ENCODE measurements at regions not wholly inside any gene's neighbourhood (a gene's known extent, or its start where the extent isn't known, plus 50 kb on each side); places are given as distances from the start of the nearest gene placed in this dataset.

- DNase-seq (ENCODE audit: low spot score), result no peak
- 0 out of 2 replicates have a peak, but pooled peaks cover under 1% of the 10 kb centered on the region for H3K4me1 Mint-ChIP-seq
- POLR2A ChIA-PET, result no interaction called here
Measured at GRCh38 chr3:94220426-94220825, 157.6 kb downstream of the NSUN3 start.

More at GRCh38 chr3:94220426-94220825, 157.6 kb downstream of the NSUN3 start:
- Mint-ChIP-seq H3K27ac (no peak overlapping the region), H3K36me3 (no peaks in the 10 kb centered on the region), H3K4me3 (no peak overlapping the region), H3K9me3 (peaks cover 6% of the 10 kb centered on the region; the same call in 1 of the 2 replicates), H3K27me3 (ENCODE audit: low read depth) (no peaks in the 10 kb centered on the region)
- CTCF ChIA-PET, result no interaction called here
- ATAC-seq, result no peak
- TF ChIP-seq, protein P1, sequence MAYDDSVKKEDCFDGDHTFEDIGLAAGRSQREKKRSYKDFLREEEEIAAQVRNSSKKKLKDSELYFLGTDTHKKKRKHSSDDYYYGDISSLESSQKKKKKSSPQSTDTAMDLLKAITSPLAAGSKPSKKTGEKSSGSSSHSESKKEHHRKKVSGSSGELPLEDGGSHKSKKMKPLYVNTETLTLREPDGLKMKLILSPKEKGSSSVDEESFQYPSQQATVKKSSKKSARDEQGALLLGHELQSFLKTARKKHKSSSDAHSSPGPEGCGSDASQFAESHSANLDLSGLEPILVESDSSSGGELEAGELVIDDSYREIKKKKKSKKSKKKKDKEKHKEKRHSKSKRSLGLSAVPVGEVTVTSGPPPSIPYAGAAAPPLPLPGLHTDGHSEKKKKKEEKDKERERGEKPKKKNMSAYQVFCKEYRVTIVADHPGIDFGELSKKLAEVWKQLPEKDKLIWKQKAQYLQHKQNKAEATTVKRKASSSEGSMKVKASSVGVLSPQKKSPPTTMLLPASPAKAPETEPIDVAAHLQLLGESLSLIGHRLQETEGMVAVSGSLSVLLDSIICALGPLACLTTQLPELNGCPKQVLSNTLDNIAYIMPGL (CRISPR knock-in tag; IDR thresholded peaks at IDR 0.05), result no peak
- TF ChIP-seq ZBTB21 (CRISPR knock-in tag; IDR thresholded peaks at IDR 0.05; ENCODE audit: borderline replicate concordance), result no peak
- no peak for TF ChIP-seq HMGA2 (CRISPR knock-in tag; IDR thresholded peaks at IDR 0.05)
- TF ChIP-seq ZBTB43 (CRISPR knock-in tag; IDR thresholded peaks at IDR 0.05), result no peak
- TF ChIP-seq, protein P2, sequence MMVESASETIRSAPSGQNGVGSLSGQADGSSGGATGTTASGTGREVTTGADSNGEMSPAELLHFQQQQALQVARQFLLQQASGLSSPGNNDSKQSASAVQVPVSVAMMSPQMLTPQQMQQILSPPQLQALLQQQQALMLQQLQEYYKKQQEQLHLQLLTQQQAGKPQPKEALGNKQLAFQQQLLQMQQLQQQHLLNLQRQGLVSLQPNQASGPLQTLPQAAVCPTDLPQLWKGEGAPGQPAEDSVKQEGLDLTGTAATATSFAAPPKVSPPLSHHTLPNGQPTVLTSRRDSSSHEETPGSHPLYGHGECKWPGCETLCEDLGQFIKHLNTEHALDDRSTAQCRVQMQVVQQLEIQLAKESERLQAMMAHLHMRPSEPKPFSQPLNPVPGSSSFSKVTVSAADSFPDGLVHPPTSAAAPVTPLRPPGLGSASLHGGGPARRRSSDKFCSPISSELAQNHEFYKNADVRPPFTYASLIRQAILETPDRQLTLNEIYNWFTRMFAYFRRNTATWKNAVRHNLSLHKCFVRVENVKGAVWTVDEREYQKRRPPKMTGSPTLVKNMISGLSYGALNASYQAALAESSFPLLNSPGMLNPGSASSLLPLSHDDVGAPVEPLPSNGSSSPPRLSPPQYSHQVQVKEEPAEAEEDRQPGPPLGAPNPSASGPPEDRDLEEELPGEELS (CRISPR knock-in tag; IDR thresholded peaks at IDR 0.05), result no peak
- TF ChIP-seq CDX4 (CRISPR knock-in tag; IDR thresholded peaks at IDR 0.05; ENCODE audit: borderline replicate concordance), result no peak
- TF ChIP-seq FOXP1 (CRISPR knock-in tag; IDR thresholded peaks at IDR 0.05; ENCODE audit: borderline replicate concordance), result no peak
- TF ChIP-seq PRRX2 (CRISPR knock-in tag; IDR thresholded peaks at IDR 0.05), result no peak
- TF ChIP-seq E2F5 (CRISPR knock-in tag; IDR thresholded peaks at IDR 0.05), result no peak
- no peak for TF ChIP-seq ATF1 (CRISPR knock-in tag; IDR thresholded peaks at IDR 0.05)
- TF ChIP-seq GTF2I (CRISPR knock-in tag; conservative IDR thresholded peaks at IDR 0.05), result no peak
- TF ChIP-seq ZNF281 (CRISPR knock-in tag; IDR thresholded peaks at IDR 0.05), result no peak
- TF ChIP-seq MXD4 (CRISPR knock-in tag; IDR thresholded peaks at IDR 0.05; ENCODE audit: borderline replicate concordance), result no peak
- no peak for TF ChIP-seq IRF2 (CRISPR knock-in tag; IDR thresholded peaks at IDR 0.05; ENCODE audit: borderline replicate concordance, low read depth)
- no peak for TF ChIP-seq AFF4 (CRISPR knock-in tag; IDR thresholded peaks at IDR 0.05; ENCODE audit: borderline replicate concordance)

Measured in WTC11 (cell line).